Large intestine (tissue), 3 donors: ENCODE measurements at regions not wholly inside any gene's neighbourhood (a gene's known extent, or its start where the extent isn't known, plus 50 kb on each side); places are given as distances from the start of the nearest gene placed in this dataset.

Experiments
- DNase-seq, 2 donors: peaks; one replicate each; pipeline versions ENCODE4 v3.0.0 to v3.0.0-alpha.2; 2013
- H3K27ac ChIP-seq: one replicate; pipeline ENCODE4 v1.5.1; 2013; ENCODE audit warnings: low read length
- H3K27me3 ChIP-seq: 2 replicates; pipeline ENCODE4 v1.6.1; 2013; ENCODE audit warnings: low read length; ENCODE audit not compliant: control insufficient read depth, insufficient read depth
- H3K36me3 ChIP-seq: 2 replicates; pipeline ENCODE4 v1.6.1; 2013; ENCODE audit warnings: low read length; ENCODE audit not compliant: control insufficient read depth, insufficient read depth
- H3K4me1 ChIP-seq: one replicate; pipeline ENCODE4 v1.6.1; 2013; ENCODE audit warnings: low read length; ENCODE audit not compliant: control insufficient read depth, insufficient read depth
- H3K4me3 ChIP-seq: one replicate; pipeline ENCODE4 v1.5.1; 2013; ENCODE audit warnings: low read length
- H3K9me3 ChIP-seq: one replicate; pipeline ENCODE4 v1.6.1; 2013; ENCODE audit warnings: mild to moderate bottlenecking, low read depth, low read length, moderate library complexity; ENCODE audit not compliant: control insufficient read depth
- WGBS: methylation state at CpG from one replicate; pipeline ENCODE4 v1.1.5; 2013; ENCODE audit warnings: low lambda C conversion rate; ENCODE audit not compliant: insufficient coverage; 5-methylcytosine and 5-hydroxymethylcytosine counted together

GRCh38 chr3:90091549-90091948 is 984.1 kb downstream of the EPHA3 start:
- Histone ChIP-seq H3K4me3 (no peak overlapping the region), H3K36me3 (no peaks in the 10 kb centered on the region), H3K4me1 (no peaks in the 10 kb centered on the region), H3K9me3 (no peaks in the 10 kb centered on the region), H3K27ac (no peak overlapping the region), H3K27me3 (no peaks in the 10 kb centered on the region)
- no CpG with 5 or more reads among the region's 2 CpGs for WGBS
- DNase-seq = peak; percentile 2 to 4

DNA sequence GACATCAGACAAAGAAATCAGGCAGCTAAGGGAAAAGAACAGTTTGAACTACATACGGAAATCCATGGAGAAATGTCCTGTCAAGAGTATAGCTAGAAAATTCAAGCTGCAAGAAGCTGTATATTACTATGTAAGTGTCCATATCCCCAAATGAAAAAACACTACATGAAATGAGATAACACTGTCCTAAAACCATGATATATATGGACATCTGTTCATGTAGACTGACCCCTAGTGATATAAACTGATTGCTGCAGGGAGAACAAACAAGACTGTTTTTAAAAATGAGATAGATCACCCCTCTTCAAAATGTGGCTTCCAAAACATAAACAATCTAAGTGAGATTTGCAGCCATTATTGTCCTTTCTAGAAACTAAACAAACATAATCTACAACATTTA is 985.6 kb downstream of the EPHA3 start:
- DNase-seq = no peak
- 60% methylated on average over 1 of the region's 1 CpG for WGBS
- Histone ChIP-seq H3K36me3 (no peaks in the 10 kb centered on the region), H3K9me3 (no peaks in the 10 kb centered on the region), H3K27ac (no peak overlapping the region), H3K4me3 (no peak overlapping the region), H3K27me3 (no peaks in the 10 kb centered on the region), H3K4me1 (no peaks in the 10 kb centered on the region)

DNA sequence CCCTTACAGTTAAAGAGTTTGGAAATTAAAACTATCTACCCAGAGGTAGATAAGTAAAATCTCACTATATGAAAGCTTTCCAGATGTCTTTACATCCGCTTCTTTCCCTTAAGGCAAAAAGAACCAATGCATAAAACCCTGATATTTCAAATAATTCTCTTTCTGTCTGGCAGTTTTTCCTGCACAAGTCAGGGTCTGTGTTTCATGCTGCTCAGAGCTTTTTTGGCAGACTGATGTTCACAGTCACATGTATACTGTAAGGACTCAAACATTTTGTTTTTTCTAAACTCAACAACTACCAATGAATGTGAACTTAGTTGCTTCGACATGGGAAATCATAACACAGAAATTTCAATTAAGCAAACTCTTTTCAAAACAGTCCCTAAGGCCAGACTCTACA is 988.4 kb downstream of the EPHA3 start:
- WGBS = no CpG with 5 or more reads among the region's 2 CpGs
- Histone ChIP-seq H3K4me3 (no peak overlapping the region), H3K4me1 (no peaks in the 10 kb centered on the region), H3K27me3 (no peaks in the 10 kb centered on the region), H3K27ac (no peak overlapping the region), H3K9me3 (no peaks in the 10 kb centered on the region), H3K36me3 (no peaks in the 10 kb centered on the region)
- DNase-seq = no peak

- H3K9me3 ChIP-seq = no peaks in the 10 kb centered on the region
- 100% methylated on average over 1 of the region's 1 CpG for WGBS
- no peak for DNase-seq
These were observed 992.1 kb downstream of the EPHA3 start for GRCh38 chr3:90099493-90099892.

GRCh38 chr3:90102146-90102545 is 994.7 kb downstream of the EPHA3 start:
- no peaks in the 10 kb centered on the region for H3K4me1 ChIP-seq
- H3K9me3 ChIP-seq = no peaks in the 10 kb centered on the region
- DNase-seq = no peak
- no peak overlapping the region for H3K27ac ChIP-seq
- no peaks in the 10 kb centered on the region for H3K27me3 ChIP-seq
- H3K4me3 ChIP-seq = no peak overlapping the region
- no peaks in the 10 kb centered on the region for H3K36me3 ChIP-seq

More at GRCh38 chr3:90099493-90099892, 992.1 kb downstream of the EPHA3 start:
- Histone ChIP-seq H3K36me3 (no peaks in the 10 kb centered on the region), H3K4me3 (no peak overlapping the region), H3K27ac (no peak overlapping the region), H3K4me1 (no peaks in the 10 kb centered on the region), H3K27me3 (no peaks in the 10 kb centered on the region)

GRCh38 chr3:90121326-90121725 is 1013.9 kb downstream of the EPHA3 start:
- H3K27me3 ChIP-seq = no peaks in the 10 kb centered on the region
- peaks cover 5% of the 10 kb centered on the region for H3K9me3 ChIP-seq
- H3K36me3 ChIP-seq = no peaks in the 10 kb centered on the region
- WGBS = 60% methylated on average over 2 of the region's 5 CpGs
- DNase-seq = no peak
- no peaks in the 10 kb centered on the region for H3K4me1 ChIP-seq
- H3K27ac ChIP-seq = no peak overlapping the region
- H3K4me3 ChIP-seq = no peak overlapping the region

DNA sequence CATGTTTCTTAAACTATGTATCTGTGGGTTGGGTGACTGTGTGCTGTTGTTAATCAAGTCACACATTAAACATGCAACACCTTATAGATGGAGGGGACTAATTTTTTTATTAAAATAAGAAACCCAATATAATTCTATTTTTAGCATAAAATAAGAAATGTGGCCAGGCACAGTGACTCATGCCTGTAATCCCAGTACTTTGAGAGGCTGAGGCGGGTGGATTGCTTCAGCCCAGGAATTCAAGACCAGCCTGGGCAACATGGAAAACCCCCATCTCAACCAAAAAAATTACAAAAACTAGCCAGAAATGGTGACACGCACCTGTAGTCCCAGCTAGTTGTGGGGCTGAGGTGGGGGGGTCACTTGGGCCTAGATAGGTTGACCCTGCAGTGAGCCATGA is 1021.0 kb downstream of the EPHA3 start:
- no peak for DNase-seq
- Histone ChIP-seq H3K36me3 (no peaks in the 10 kb centered on the region), H3K9me3 (no peaks in the 10 kb centered on the region), H3K27ac (no peak overlapping the region), H3K4me1 (no peaks in the 10 kb centered on the region), H3K27me3 (no peaks in the 10 kb centered on the region), H3K4me3 (no peak overlapping the region)
- WGBS = no CpG with 5 or more reads among the region's 2 CpGs

DNA sequence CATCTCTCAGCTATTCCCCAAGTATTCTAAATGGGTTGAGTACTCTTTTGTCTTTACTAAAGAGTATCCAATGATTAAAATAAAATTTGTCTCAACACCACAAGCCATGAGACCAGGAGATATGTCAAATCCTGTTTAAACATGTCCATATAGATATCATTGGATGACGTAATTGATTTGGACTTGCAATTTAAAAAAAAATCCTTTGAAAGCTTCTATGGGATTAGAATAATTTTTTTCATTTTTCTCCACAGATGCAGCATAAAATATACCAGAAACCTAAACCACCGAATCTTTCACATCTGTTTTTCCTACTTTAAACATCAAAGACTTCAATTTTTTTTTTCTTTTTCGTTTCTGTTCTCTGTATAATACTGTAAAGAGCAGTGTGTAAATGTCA is 1022.3 kb downstream of the EPHA3 start:
- WGBS = 65% methylated on average over 2 of the region's 3 CpGs

DNA sequence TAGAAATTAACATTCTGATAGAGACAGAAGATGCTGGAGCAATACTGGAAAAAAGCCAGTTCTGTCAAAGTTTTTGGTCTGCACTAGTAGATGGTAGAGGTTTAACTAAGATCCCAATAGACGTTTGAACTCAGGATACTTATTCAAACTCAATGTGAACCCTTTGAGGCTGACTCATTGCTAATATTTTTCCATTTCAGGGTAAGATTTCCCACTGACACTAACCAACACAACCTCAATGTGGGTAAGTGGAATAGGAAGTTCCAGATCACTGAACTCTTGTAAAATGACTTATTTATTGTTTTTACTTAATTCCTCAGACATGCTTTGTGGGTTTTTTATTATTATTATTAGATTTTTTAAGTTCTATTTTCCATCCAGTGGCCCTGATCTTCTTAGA is 1024.8 kb downstream of the EPHA3 start:
- no peak for DNase-seq
- no peaks in the 10 kb centered on the region for H3K27me3 ChIP-seq
- WGBS = no CpG with 5 or more reads among the region's 1 CpG
- no peaks in the 10 kb centered on the region for H3K4me1 ChIP-seq
- no peaks in the 10 kb centered on the region for H3K36me3 ChIP-seq
- no peaks in the 10 kb centered on the region for H3K9me3 ChIP-seq
- no peak overlapping the region for H3K27ac ChIP-seq
- no peak overlapping the region for H3K4me3 ChIP-seq

More for the DNA sequence above, 1022.3 kb downstream of the EPHA3 start:
- Histone ChIP-seq H3K36me3 (no peaks in the 10 kb centered on the region), H3K9me3 (no peaks in the 10 kb centered on the region), H3K27me3 (no peaks in the 10 kb centered on the region), H3K4me3 (no peak overlapping the region), H3K4me1 (no peaks in the 10 kb centered on the region), H3K27ac (no peak overlapping the region)
- no peak for DNase-seq

DNA sequence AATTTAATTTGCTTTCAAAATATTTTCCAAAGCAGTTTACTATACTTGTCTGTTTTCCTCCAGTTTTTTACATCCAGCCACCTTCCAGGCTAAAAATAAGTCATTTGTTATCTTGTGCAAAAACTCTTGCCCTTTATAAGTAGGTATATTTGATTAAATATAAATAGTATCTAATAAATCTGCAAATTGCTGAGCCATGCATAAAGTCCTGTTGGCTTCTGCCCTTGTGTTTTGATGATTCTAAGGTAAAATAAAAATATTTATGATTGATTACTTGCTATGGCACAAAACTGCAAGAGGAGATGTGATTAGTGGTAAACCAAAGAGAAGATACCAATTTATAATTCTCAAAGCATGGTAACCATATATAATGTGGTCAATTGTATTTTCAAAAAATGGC is 1026.7 kb downstream of the EPHA3 start:
- Histone ChIP-seq H3K4me1 (no peaks in the 10 kb centered on the region), H3K4me3 (no peak overlapping the region), H3K27me3 (no peaks in the 10 kb centered on the region), H3K27ac (no peak overlapping the region), H3K9me3 (no peaks in the 10 kb centered on the region), H3K36me3 (no peaks in the 10 kb centered on the region)
- DNase-seq = no peak

- Histone ChIP-seq H3K36me3 (no peaks in the 10 kb centered on the region), H3K9me3 (peaks cover 3% of the 10 kb centered on the region), H3K27ac (no peak overlapping the region), H3K4me1 (no peaks in the 10 kb centered on the region), H3K27me3 (no peaks in the 10 kb centered on the region), H3K4me3 (no peak overlapping the region)
- DNase-seq = peak in 1 of 2 donors; percentile 8
These were observed 1029.2 kb downstream of the EPHA3 start for GRCh38 chr3:90136456-90137191.
